NCI-H748 (cell line): ENCODE measurements at regions not wholly inside any gene's neighbourhood (a gene's known extent, or its start where the extent isn't known, plus 50 kb on each side); places are given as distances from the start of the nearest gene placed in this dataset.

Experiments
- DNase-seq: peaks from one replicate; lab custom pipeline; 2025; ENCODE audit not compliant: unreplicated experiment; lab: John Stamatoyannopoulos, UW

- DNase-seq: no peak
Measured at GRCh38 chr1:232484856-232485255, 145.1 kb downstream of the SIPA1L2 start.

GRCh38 chr1:232483826-232484225 lies 146.1 kb downstream of the SIPA1L2 start:
- no peak for DNase-seq

GRCh38 chr1:232481091-232481490 lies 148.8 kb downstream of the SIPA1L2 start:
- DNase-seq: no peak

GRCh38 chr1:232477728-232478127 lies 152.2 kb downstream of the SIPA1L2 start:
- DNase-seq: no peak

- DNase-seq: no peak
Measured at GRCh38 chr1:232476538-232476950, 153.4 kb downstream of the SIPA1L2 start.

GRCh38 chr1:232474826-232475225 lies 155.1 kb downstream of the SIPA1L2 start:
- DNase-seq: no peak

GRCh38 chr1:232473900-232474299 lies 156.0 kb downstream of the SIPA1L2 start:
- no peak for DNase-seq

GRCh38 chr1:232473324-232473723 lies 156.6 kb downstream of the SIPA1L2 start:
- no peak for DNase-seq

- no peak for DNase-seq
Measured at GRCh38 chr1:232472485-232473041, 157.4 kb downstream of the SIPA1L2 start.

- DNase-seq: no peak
Measured at GRCh38 chr1:232471250-232471649, 158.7 kb downstream of the SIPA1L2 start.

- DNase-seq: no peak
Measured at GRCh38 chr1:232470711-232471110, 159.2 kb downstream of the SIPA1L2 start.

- no peak for DNase-seq
Measured at GRCh38 chr1:232468249-232468648, 161.7 kb downstream of the SIPA1L2 start.

GRCh38 chr1:232467073-232467760 lies 162.7 kb downstream of the SIPA1L2 start:
- DNase-seq: no peak

GRCh38 chr1:232464325-232464724 lies 165.6 kb downstream of the SIPA1L2 start:
- no peak for DNase-seq

GRCh38 chr1:232463225-232463624 lies 166.7 kb downstream of the SIPA1L2 start:
- no peak for DNase-seq

- DNase-seq: peak; percentile 74
Measured at GRCh38 chr1:232462213-232462612, 167.7 kb downstream of the SIPA1L2 start.

- DNase-seq: no peak
Measured at GRCh38 chr1:232459826-232460225, 170.1 kb downstream of the SIPA1L2 start.

GRCh38 chr1:232459087-232459486 lies 170.8 kb downstream of the SIPA1L2 start:
- DNase-seq: no peak

- no peak for DNase-seq
Measured at GRCh38 chr1:232457595-232457994, 172.3 kb downstream of the SIPA1L2 start.

GRCh38 chr1:232456714-232457113 lies 173.2 kb downstream of the SIPA1L2 start:
- no peak for DNase-seq

- DNase-seq: no peak
Measured at GRCh38 chr1:232454227-232454886, 175.6 kb downstream of the SIPA1L2 start.

GRCh38 chr1:232452736-232453440 lies 177.0 kb downstream of the SIPA1L2 start:
- DNase-seq: no peak
